GM21825 (cell line): ENCODE measurements at regions not wholly inside any gene's neighbourhood (a gene's known extent, or its start where the extent isn't known, plus 50 kb on each side); places are given as distances from the start of the nearest gene placed in this dataset.
"Not testable (repeated sequence)": the region's sequence is repeated elsewhere in the genome, so short reads cannot be mapped to it uniquely, and the experiment has no call there.

Source experiments
- ATAC-seq: cut with Tn5 transposase; IDR thresholded peaks from one replicate; pipeline ENCODE4 v1.9.1; 2021; ENCODE audit warnings: mild to moderate bottlenecking, moderate library complexity; ENCODE audit not compliant: unreplicated experiment

- no peak for ATAC-seq
These were observed 779.5 kb upstream of the LRRTM1 start for GRCh38 chr2:81084101-81084500.

GRCh38 chr2:81078631-81079030, 774.1 kb upstream of the LRRTM1 start:
- ATAC-seq, result no peak

- no peak for ATAC-seq
These were observed 773.5 kb upstream of the LRRTM1 start for GRCh38 chr2:81078102-81078501.

- no peak for ATAC-seq
These were observed 772.8 kb upstream of the LRRTM1 start for GRCh38 chr2:81077396-81077795.

GRCh38 chr2:81073412-81073811, 768.9 kb upstream of the LRRTM1 start:
- ATAC-seq, result no peak

GRCh38 chr2:81068144-81068543, 763.6 kb upstream of the LRRTM1 start:
- no peak for ATAC-seq

GRCh38 chr2:81061016-81061415, 756.5 kb upstream of the LRRTM1 start:
- ATAC-seq, result no peak

GRCh38 chr2:81050580-81051095, 746.1 kb upstream of the LRRTM1 start:
- ATAC-seq, result no peak

- ATAC-seq, result no peak
These were observed 739.1 kb upstream of the LRRTM1 start for GRCh38 chr2:81043681-81044080.

GRCh38 chr2:81007104-81007503, 702.6 kb upstream of the LRRTM1 start:
- no peak for ATAC-seq

GRCh38 chr2:81002906-81003305, 698.4 kb upstream of the LRRTM1 start:
- ATAC-seq, result no peak

- no peak for ATAC-seq
These were observed 682.9 kb upstream of the LRRTM1 start for GRCh38 chr2:80987466-80987865.

- ATAC-seq, result no peak
These were observed 665.3 kb upstream of the LRRTM1 start for GRCh38 chr2:80969900-80970299.

- ATAC-seq, result no peak
These were observed 663.9 kb upstream of the LRRTM1 start for GRCh38 chr2:80968450-80968849.

- no peak for ATAC-seq
These were observed 643.1 kb upstream of the LRRTM1 start for GRCh38 chr2:80947601-80948130.

- ATAC-seq, result no peak
These were observed 638.9 kb upstream of the LRRTM1 start for GRCh38 chr2:80943487-80943886.

GRCh38 chr2:80942766-80943165, 638.2 kb upstream of the LRRTM1 start:
- ATAC-seq, result no peak

GRCh38 chr2:80938463-80938862, 633.9 kb upstream of the LRRTM1 start:
- ATAC-seq, result no peak

GRCh38 chr2:80931820-80932219, 627.3 kb upstream of the LRRTM1 start:
- ATAC-seq, result not testable (repeated sequence)

GRCh38 chr2:80930777-80931176, 626.2 kb upstream of the LRRTM1 start:
- ATAC-seq, result no peak

- ATAC-seq, result no peak
These were observed 621.6 kb upstream of the LRRTM1 start for GRCh38 chr2:80926168-80926567.

GRCh38 chr2:80896576-80896975, 592.0 kb upstream of the LRRTM1 start:
- ATAC-seq, result no peak

GRCh38 chr2:80894486-80894885, 589.9 kb upstream of the LRRTM1 start:
- ATAC-seq, result no peak
